ENCODE measurements at regions not wholly inside any gene's neighbourhood (a gene's known extent, or its start where the extent isn't known, plus 50 kb on each side); places are given as distances from the start of the nearest gene placed in this dataset.
"Not testable (repeated sequence)": the region's sequence is repeated elsewhere in the genome, so short reads cannot be mapped to it uniquely, and the experiment has no call there.

DNA sequence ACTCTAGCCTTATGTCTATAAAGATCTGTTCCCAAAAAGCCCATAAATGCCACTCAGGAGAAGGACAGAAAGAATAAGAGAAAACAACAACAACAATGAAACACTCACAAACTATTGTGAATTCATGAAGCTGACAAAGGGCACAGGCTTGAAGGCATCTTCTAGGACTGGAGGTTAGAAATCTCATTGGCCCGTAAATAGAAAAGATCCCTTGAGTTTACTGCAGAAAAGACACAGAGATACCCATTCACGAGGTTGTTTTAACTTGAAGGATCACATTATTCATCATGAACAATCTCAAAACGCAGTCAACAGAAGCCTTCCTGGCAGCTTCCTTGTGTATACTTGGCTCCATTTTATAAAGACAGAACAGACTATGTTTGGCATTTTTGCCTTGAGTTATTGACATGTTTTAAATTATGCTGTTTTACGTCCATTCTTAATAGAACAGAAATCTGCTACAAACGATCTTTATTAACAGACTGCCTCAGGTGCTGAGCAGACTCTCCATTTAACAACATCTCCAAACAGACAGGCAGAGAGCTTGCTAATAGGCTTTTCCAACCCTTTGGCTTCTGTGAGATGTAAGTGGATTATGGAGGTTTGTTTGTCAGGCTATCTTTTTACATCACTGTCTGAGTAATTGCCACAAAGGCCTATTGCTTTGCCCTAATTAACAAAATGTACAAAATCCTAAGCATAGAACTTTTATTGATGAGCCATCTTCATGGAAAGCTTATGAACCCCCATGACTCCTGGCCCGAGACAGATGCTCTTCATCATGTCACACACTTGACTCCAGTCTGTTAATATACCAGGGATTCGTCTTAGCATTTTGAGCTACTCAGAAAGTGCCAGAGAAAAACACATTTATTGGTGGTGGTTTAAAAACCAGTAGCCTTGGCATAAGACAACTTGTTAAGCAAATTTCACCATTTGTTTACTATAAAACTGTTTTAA, 735.3 kb upstream of the ZNF608 start:
- no peak for DNase-seq

DNA sequence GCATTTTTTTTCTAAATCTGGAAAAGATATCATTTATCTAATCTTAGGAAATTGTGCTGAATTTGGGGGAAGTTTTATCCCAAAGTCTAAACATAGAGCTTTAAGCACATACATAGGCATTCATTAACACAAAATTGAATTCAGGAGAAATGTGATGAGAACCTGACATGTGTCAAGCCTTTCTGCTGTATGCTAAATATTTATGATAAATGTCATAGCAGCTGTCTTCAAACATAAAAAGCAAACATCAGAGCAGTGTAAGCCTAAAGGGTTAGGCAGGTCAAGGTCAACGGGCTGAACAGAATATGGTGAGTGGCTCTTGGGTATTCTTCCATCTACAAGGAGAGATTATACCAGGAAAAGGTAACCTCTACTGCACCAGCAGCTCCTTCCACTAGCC, 737.2 kb upstream of the ZNF608 start:
- no peak for DNase-seq

DNA sequence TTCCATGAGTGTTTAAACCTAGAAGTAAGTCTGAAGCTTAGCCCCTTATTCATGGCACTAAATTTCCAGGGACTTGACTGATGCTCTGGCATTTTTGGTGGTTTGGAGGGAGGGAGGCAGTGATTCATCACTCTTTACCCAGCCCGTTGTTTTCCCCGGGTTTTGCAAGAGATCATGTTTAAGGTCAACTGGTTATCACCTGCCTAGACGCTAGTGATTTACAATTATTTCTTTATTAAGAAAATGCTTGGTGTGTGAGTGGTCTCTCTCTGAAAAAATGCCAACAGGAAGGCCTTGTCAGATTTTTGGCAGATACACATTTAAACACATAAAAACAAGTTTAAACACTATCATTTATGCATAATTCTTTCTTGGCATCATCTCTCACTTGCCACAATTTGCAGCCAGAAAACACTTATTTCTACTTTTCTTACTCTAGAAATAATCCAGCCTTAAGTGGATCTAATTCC, 737.9 kb upstream of the ZNF608 start:
- no peak for DNase-seq

DNA sequence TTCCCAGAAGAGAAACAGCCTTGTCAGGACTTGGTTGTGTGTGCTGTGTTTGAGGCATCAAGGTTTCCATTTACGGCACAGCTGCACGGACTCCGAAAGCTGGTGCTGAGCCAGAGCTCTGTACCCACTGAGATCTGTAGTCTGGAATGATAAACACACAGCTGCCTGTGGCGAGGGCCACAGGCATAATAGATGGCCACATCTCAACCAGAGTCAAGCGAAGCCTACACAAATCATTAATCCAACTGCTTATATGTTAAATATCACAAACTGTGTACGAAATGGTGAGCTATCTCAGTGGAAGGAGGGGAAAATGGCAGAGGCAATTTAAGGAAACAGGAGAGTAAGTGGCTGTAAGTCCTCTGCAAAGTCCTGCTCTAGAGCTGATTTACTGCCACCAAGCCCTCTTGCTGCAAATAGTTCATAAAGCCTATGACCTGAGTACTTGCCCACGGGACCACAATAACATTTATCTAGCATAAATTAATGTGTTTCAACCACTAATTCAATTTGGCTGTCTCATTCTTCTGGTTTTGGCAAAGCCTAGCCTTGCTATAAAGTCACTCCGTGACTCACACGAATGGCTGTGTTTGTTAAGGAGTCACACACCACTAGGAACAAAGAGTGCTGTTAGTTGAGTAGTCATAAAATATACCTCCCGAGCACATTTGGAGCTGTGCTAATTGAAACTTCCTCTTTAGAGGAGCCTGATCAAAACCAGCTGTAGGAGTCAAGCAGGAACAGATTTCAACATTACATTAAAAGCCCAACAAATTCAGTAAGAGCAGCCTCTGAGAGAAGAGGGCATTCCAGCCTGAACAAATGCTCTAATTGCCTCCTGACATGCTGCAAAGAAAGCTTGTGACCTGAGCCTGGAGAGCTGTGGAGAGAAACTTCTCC, 738.6 kb upstream of the ZNF608 start:
- DNase-seq, result peak; percentile 75

DNA sequence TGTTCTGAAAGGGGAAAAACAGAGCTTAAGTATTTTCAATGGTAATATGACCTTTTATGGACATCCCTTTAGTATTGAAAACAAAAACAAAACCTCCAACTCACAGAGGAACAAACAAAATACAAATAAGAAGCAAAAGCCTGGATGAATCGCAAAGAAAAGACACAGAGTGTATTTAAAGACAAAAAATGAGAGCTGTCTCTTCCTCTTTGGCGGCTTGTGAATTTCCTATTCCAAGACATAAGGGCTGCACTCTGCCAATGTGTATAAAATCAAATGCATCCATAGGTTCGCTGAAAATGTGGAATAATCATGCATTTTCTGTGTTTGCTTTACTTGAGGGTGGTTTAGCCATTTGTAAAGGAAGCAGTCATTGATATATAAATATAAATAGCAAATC, 739.3 kb upstream of the ZNF608 start:
- no peak for DNase-seq

DNA sequence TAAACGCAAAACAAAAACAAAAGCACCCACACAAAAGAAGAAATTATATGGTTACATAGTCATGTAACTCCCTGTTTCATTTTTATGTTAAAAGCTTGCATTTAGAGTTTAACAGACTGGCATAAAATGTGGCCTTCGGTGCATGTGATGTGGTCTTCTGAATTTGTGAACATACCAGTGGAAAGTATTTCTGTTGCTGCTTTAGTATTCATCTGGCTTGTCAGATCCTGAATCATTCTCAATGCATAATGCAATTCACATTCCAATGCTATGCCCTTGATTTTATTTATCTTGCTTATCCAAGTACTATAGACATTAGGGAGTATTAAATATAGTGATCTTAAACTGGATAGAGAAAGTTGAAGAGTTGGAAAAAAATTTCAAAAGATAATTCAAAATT, 740.2 kb upstream of the ZNF608 start:
- DNase-seq, result no peak

DNA sequence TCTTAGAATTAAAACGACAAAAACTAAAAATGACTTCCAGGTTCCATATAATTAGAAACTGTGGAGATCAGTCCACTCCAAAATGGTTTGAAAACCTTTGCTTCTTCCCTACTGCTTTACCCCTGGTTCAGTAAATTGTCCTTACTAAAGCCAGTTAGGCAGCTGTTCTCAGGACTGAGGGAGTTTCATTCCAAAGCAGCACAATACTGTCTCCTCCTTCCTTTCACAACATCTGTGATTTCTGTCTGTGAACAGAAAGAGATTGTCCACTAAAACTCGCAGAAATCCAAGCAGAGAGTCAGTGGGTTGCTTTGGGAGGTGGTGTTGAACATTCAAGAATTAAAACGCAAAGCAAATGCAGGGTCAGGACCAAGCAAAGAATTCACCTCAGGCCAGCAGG, 740.8 kb upstream of the ZNF608 start:
- no peak for DNase-seq

DNA sequence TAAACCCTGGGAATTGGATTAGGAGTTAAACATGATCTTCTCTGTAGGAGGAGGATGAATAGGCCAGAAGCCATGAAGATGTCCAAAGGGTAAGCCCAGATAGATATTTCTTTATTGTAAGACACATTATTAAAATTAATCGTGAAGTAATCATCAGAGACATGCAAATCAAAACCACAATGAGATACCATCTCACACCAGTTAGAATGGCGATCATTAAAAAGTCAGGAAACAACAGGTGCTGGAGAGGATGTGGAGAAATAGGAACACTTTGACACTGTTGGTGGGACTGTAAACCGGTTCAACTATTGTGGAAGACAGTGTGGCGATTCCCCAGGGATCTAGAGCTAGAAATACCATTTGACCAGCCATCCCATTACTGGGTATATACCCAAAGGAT, 741.2 kb upstream of the ZNF608 start:
- DNase-seq, result not testable (repeated sequence)

DNA sequence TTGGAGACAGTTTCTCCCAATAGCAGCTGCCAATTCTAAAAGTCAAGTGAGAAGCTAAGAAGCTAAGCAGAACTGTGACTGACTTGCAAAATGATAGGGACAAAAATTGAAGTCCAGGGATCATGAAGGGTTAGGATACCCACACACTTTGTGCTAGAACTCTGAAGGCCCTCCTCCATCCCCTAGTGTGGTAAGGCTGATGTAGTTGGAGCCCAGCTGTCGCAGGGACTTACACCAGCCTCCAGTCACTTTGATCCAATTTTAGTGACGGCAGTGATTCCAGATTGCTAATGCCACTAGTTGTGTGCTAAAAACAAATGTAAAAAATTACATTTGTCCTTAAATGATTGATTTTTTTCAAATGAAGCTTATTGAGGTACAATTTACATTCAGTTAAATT, 742.7 kb upstream of the ZNF608 start:
- DNase-seq, result no peak

DNA sequence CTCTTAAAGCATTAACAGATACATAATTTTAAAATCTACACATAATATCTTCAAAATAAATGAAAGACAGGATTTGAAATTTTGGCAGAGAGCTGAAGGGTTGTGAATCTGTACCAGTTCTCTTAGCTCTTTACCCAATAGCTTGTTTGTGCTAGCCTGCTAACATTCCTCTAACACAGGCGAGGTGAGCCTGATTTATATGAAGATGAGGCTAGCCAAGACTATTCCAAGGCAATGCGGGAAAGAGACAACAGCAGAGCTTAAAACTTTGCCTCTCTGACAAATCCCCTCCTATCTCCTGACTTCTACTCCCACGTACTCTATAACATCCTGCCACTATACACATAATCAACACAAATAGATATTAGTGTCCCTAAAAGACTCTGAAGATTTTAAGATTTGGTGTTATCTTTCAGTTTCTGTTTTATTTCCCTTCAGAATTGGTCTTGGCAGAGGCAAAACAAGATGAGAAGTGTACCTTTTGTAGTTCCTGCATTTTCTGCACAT, 745.6 kb upstream of the ZNF608 start:
- DNase-seq, result no peak

DNA sequence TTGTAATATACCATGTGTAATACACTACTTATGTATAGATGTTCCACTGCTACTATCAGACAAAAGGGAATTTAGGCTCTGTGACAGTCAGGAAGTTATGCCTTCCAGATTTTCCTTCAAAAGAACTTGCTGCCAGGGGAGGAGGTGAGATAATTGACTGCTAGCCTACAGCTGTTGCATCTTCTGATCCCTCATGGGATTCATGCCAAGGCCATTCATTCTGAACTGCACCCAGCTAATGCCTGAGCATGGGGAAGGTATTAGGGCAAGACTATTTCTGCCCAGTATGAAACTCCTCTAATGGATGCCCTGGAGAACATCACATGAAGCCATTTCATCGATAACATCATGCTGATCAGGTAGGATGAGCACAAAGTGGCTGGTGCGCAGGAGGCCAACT, 746.5 kb upstream of the ZNF608 start:
- no peak for DNase-seq

DNA sequence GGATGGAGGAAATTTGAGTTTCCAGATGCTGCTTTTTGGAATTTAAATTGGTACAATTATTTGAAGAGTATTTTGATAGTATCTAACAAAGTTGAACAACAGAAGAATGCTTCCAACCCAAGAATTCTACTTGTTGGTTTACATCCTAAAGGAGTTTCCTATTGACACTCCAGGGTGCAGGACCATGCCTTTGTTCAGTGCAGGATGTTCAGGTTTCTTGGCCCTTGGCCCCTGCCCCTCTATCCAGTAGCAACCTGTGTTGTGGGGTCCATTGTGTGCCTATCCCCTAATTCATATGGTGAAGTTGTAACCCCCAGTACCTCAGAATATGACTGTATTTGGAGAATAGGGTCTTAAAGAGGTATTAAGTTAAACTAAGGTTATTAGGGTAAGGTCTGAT, 750.0 kb upstream of the ZNF608 start:
- no peak for DNase-seq

DNA sequence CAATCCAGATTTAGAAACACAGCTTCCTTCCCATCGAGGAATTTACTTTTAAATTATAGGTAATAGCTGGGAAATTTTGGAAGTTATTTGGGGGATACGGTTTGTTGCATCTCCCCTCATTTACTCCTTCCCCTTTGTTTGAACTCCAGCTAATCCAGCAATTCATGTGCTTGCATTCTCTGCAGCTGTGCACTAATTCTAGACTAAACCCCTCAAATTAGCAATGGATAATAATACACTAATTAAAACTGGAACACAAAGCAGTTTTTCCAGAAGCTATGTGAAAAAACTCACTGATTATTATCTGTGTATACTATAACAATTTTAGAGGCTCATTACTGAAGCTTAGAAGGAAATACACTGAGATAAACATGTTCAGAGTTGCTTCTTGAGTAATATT, 751.2 kb upstream of the ZNF608 start:
- DNase-seq, result no peak

DNA sequence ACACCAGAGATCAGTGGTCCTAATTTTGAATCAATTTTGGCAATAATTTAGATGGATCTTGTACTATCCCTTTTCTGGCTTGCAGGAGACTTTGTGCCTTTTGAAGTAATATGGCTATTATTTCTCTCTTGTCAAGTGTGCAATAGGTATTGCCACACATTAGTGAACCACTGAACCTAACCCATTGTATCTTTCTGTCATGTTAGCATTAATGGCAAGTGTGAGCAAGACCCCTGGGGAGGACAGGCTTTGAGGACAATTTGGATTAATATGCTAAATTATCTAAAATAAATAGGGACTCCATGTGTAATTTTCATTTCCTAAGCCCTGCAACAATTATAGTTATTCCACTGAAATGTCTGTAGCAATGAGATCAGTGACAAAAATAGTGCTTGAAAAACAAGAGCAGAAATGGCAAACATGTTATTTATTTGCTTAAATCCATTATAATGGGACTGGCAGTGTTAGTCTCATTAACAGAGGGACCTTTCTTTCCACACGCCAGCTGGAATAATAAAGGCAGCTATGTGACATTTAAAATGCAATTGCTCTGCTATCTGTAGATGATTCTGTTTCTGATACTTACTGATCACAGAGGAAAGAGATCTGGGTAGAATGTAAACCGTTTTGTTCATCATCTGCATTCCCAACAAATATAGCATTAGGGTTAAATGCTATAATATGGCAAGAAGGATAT, 753.3 kb upstream of the ZNF608 start:
- DNase-seq, result no peak

DNA sequence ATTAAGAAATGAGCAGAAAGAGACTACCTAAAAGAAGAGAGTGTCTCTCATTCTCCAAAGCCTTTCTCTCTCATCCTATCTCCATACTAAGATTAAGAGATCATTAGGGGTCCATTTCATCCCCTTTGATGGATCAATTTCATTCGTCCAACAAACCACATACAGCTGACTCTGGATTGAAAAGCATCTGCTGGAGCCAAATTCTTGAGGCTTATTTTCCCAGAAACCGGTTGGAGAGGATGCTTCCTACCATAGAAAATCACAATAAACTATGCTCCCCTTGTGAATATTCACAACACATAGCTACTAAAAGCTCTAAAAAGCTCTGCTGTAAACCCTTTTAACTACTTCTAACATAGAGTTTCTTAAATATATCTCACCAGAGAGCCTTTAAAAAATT, 755.0 kb upstream of the ZNF608 start:
- DNase-seq, result no peak

DNA sequence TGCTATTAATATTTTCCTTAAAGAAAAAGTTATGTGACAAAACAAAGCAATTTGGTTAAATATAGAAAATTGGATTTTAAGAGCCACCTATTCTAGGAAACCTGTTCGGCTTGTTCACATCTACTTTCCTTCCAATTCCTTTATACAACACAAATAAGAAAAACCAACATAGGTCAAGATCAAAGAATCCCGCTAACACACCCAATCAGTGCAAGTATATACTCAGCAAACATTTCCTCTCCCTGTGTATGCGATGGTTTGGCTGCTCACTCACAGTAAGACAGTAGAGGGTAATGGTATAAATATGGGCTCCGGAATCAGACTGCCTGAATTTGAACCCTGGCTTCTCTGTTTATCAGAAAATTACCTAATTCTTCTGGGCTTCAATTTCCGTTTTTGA, 757.5 kb upstream of the ZNF608 start:
- no peak for DNase-seq

DNA sequence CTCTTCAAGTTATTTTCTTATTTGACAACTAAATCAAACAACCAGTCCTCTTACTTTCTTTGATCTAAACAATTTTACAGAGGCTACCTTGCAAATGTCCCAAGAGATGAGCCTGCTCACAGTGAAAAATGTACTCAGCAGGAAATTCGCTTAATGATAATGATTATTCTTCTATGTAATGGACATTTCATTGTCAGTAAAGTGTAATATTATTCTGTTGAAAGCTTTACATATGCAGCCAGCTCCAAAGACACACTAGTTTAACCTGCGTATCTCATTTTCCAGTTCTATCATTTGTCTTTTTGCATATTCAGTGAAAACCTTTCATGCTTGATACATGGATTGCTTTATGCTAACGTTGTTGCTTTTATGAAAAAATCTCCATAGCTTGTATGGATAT, 758.7 kb upstream of the ZNF608 start:
- DNase-seq, result no peak

DNA sequence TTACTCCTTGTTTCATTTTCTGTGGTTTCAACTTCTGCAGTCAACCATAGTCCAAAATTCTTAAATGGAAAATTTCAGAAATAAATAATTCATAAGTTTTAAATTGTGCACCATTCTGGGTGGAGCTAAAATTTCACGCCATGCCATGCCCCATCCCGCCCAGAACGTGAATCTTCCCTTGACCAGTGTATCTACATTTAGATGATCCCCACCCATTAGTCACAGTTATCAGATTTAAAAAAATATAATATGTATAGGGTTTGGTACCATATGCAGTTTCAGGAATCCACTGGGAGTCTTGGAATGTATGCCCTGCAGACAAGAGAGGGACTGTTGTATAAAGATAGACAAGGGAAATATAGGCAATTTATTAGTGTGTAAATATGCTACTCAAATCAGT, 759.7 kb upstream of the ZNF608 start:
- DNase-seq, result no peak

DNA sequence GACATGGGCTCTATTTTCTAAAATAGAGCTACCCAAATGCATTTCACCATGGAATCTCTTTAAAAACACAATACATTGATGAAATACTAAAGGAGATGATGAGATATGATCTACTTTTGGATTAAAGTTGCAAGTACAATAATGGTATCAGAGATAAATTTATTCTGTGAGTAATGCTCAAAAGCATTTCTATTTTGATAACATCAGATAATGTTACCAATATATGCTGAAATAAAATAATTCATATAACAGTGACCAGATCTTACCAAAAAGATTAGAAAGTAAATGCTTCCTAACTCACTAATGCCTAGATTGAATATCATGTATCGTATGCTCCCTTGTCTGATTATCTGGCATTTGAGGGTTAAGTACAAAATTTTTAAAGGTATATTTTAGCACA, 761.8 kb upstream of the ZNF608 start:
- no peak for DNase-seq

DNA sequence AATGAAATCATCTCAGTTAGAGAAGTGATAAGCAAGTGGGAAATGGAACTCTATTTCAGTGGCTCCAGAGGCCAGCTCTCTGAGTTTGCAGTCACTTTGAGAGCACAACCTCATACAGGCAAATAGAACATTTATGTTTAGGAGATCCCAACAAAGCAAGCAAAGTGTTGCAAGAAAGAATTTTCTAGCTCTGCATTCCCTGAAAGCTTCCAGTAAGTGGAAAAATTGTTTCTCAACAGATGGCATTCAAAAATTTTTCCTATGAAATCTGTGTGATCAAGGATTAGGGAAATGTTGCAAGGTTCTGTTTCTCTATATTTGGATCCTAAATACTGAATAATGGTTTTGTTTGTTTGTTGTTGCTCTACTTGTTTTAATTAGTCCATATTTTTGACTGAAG, 764.2 kb upstream of the ZNF608 start:
- DNase-seq, result no peak

DNA sequence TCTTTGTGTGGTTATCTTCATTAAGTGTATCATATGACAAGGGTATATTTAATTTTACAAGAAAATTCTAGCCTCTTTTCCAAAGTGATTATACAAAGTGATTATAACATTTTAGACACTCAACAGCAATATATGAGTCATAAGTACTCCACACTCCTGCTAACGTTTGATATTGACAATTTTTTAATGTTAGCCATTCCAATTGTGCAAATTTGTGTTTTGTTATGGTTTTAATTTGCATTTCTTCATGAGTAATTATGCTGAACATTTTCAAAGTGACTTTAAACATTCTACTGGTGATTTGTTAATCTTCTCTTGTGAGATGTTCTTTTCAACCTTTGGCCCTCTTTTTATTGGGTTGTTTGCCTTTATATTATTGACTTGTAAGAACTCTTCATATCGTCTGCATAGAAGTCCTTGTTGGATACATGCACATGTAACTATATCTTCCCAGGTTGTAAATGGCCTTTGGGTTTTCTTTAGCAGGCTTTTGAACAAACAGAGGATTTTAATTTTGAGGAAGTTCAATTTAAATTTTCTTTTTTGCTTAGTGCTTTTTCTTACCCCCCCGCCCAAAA, 771.6 kb upstream of the ZNF608 start:
- no peak for DNase-seq

DNA sequence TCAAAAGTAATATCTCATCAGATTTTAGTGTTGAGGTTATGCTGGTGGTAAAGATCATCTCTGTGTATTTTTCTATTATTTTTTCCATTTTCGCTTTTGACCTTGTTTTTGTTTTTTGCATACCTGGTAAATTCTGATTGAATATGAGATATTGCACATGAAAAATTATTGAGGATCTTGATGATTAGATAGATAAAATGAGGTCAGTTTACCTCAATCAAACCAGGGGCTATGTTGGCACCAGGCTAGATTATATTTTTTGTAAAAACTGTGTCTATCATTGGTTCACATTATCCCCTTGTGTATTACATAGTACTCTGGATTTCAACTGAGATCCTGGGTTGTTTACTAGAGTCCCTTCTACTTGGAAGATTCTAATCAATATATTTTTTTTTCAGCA, 774.9 kb upstream of the ZNF608 start:
- DNase-seq, result no peak

All from right kidney (tissue), 1 donor.